Activated CD4-positive, CD25-positive, alpha-beta regulatory T cell treated with anti-CD3 and anti-CD28 coated beads, Interleukin-2, amount 50 U/mL, for 16 hours (primary cell): ENCODE measurements at regions not wholly inside any gene's neighbourhood (a gene's known extent, or its start where the extent isn't known, plus 50 kb on each side); places are given as distances from the start of the nearest gene placed in this dataset.
"Not testable (repeated sequence)": the region's sequence is repeated elsewhere in the genome, so short reads cannot be mapped to it uniquely, and the experiment has no call there.

Experiments used
- DNase-seq: peaks from one replicate; pipeline ENCODE4 v3.0.0-alpha.2; 2020; ENCODE audit warnings: low read depth, low spot score

DNA sequence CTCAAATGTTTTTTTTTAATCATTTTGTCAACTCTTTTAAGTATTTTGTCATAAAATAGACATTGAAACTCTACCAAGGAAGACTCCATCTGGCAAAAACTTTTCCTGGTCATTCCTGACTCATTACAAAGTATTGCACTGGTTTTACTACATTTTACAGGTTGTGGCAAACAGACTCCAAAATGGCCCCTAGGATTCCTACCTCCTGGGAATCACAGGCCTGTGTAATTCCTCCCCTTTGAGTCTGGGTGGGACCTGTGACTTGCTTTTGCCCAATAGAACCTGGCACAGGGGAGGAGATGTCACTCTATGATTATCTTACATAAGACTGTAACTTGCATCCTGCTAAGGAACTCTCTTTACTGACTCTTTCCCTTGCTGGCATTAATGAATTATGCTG, 123.6 kb upstream of the KCNJ6 start:
- DNase-seq = no peak

GRCh38 chr21:38041493-38041892, 125.2 kb upstream of the KCNJ6 start:
- no peak for DNase-seq

- no peak for DNase-seq
Measured at GRCh38 chr21:38042246-38042645, 126.0 kb upstream of the KCNJ6 start.

GRCh38 chr21:38048167-38048566, 131.9 kb upstream of the KCNJ6 start:
- no peak for DNase-seq

- no peak for DNase-seq
Measured at GRCh38 chr21:38054334-38054733, 138.1 kb upstream of the KCNJ6 start.

DNA sequence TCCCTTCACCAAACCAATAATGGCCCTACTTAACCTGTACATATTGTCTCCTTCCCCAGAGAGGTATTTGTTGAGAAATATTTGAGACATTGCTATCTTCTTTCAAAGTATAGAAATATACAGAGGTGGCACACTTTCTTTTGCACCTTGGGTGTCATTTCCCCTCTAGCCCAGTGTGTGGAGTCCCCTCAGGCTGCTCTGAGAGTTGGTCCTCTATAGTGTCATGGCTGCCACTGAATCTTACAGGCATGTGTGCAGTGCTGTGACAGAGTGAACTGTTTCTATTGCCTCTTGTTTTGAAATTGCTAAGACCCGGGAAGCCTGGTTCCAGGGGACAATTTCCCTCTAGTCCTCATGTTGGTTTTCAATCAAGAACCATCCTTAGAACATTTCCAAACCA, 140.2 kb upstream of the KCNJ6 start:
- DNase-seq = no peak

- no peak for DNase-seq
Measured at GRCh38 chr21:38057626-38058025, 141.4 kb upstream of the KCNJ6 start.

DNA sequence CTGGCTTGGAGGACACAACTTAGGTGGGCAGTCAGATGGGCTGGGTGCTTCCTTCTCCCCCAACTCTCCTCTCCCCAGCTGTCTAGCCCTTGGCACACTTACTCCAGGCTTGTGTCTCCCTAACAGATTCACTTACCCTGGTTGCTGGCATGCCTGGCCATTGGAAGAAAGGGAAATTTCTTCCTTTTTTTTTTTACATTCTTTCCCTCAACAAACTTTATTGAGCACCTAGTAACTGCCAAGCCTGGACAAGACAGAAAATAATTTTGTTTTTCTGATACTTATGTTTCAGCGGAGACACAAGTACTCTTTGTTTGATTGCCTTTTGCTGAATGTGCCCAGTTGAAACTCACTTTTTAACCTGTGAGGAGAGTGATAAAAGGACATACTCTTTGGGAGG, 144.3 kb upstream of the KCNJ6 start:
- DNase-seq = no peak

DNA sequence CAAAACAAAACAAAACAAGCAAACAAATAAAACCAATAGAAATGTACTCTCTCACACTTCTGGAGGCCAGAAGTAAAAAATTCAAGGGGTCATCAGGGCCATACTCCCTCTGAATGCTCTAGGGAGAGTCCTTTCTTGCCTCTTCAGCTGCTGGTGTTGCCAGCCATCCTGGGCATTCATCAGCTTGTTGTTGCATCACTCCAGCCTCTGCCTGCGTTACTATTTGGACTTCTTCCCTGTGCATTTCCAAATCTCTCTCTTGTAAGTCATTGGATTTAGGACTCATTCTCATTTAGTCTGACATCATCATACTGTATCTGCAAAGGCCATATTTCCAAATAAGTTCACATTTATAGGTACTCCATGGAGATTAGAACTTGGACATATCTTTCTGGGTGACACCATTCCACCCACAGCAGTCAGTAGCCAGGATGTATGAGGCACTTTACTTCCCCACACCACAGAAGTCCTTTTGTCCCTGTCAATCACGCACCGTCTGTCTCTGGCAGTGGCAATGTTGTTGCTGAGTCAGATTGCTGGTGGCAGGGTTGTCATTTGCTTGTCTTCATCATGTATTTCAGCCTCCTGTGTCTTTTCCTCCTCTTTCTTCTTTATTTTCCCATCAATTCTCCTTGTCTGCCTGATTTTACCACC, 151.0 kb upstream of the KCNJ6 start:
- DNase-seq = no peak

GRCh38 chr21:38072489-38072888, 156.2 kb upstream of the KCNJ6 start:
- no peak for DNase-seq

GRCh38 chr21:38075833-38076587, 159.8 kb upstream of the KCNJ6 start:
- no peak for DNase-seq

GRCh38 chr21:38077569-38077968, 161.3 kb upstream of the KCNJ6 start:
- DNase-seq = no peak

DNA sequence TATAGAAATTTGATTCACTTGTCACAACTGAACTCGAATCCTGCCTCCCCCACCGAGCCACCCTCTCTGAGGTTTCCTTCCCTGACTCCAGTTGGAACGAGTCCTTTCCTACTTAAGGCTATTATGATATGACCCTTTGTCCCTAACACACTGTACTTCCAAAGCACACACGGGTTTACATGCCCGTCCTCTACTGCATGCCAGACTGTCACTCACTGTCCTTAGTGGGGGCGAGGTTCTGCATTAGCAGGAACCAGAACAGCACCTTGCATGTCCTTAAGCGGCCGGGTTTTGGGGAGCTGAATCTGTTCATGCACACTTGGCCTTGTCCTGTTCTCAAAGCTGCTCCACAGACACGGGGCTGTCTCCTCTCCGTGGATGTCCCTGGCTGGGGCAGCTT, 164.6 kb upstream of the KCNJ6 start:
- no peak for DNase-seq

DNA sequence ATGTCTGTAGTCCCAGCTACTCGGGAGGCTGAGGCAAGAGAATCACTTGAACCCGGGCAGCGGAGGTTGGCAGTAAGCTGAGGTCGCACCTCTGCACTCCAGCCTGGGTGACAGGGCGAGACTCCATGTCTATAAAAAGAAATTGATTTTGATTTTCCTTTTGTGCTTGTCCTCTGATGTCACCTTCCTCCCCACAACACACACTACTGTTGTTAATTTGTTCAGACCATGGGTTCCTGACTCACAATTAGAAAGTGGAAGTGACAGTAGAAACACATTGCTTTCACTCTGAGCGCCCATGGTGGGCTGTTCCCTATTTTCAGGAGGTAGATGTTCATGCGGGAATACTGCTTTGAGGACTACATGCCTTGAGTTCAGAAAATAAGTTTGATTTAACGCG, 165.5 kb upstream of the KCNJ6 start:
- DNase-seq = no peak

DNA sequence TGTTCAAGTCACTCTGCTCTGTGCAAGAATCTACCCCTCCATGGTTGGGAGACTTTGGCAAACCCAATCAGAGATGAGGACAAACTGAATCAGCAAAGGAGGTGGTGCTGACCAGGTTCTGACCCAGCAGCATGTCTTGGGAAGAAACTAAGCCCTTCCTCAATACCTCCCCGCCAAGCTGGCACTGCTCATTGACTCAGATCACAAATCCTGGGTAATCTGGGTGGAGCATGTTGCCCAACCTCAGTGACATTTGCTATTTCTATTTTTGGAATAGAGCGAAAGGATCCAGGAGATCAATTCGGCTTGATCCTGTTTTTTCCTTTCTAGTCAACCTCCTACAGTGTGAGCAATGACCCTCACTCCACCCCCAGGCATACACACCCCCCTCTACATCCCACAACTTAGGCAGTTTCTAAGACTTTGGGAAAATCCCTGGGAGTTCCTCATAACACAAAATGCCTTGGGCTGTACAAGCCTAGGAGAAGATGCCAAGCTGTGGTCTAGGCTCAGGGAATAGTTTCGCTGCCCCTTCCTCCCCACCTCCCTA, 166.8 kb upstream of the KCNJ6 start:
- no peak for DNase-seq

DNA sequence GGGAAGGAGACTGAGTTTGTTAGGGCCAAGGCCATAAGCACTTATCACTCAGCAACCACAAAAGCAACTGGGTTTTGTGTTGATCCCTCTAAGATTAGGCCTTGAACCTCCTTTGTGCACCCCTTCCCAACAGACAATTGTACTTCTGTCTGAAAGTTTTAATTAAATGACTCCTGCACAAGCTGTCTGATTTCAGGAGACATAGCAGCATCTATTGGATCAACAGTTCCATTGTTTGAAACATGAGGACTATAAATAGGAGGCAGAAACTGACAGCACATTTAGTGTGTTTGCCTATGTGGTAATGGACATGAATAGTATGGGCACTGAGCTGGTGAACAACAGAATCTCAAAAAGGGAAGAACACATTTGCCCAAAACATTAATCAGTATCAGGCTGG, 167.3 kb upstream of the KCNJ6 start:
- DNase-seq = no peak

GRCh38 chr21:38086580-38086979, 170.2 kb upstream of the KCNJ15 start:
- no peak for DNase-seq

DNA sequence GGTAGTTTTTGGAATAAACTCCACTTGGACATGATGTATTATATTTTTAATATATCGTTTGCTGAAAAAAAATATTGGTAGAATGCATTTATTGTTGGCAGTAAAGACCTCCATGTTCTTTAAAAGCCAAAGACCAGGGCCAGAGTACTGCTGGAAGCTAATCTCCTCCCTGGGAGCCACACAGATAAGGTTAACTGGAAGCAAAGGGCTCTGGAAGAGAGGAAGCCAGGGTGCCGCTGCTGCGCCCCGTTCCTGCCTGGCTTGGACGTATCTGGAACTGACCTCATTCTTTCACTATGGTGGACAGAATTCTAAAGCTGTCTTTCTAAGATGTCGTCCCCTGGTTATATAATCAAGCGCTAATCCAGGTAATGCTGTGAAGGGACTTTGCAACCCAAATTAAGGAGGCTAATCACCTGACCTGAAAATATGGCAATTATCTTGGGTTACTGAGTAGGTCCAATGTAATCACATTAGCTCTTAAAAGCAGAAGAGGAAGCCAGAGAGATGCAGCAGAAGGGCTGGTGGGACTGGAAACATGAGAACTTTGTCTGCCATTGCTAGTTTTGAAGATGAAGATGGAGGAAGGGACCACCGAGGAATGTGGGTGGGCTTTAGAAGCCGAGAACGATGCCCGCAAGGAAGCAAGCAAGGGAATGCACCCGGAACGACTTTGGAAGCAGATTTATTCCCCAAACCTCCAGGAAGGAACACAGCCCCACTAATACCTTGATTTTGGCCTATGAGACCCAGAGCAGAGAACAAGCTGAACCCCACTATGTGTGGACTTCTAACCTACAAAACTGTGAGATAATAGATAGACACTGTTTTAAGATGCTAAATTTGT, 167.7 kb upstream of the KCNJ15 start:
- DNase-seq = no peak

DNA sequence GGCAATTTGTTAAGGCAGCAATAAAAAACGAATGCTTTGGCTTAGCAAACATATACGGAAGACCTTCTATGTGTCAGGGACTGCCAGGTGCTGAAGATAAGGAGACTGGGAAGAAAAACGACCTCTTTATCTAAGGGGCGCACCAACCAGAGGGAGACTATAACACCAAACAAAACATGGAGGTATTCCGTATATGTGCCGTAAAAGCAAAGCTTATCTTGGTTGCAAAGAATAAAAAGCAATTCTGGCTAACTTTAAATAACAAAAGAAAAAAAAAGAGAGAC, 167.1 kb upstream of the KCNJ15 start:
- DNase-seq = no peak

DNA sequence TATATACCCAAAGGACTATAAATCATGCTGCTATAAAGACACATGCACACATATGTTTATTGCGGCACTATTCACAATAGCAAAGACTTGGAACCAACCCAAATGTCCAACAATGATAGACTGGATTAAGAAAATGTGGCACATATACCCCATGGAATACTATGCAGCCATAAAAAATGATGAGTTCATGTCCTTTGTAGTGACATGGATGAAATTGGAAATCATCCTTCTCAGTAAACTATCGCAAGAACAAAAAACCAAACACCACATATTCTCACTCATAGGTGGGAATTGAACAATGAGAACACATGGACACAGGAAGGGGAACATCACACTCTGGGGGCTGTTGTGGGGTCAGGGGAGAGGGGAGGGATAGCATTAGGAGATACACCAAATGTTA, 165.7 kb upstream of the KCNJ15 start:
- not testable (repeated sequence) for DNase-seq

GRCh38 chr21:38092051-38092450, 164.7 kb upstream of the KCNJ15 start:
- DNase-seq = no peak

GRCh38 chr21:38095220-38095619, 161.6 kb upstream of the KCNJ15 start:
- DNase-seq = no peak

- no peak for DNase-seq
Measured at GRCh38 chr21:38097789-38098188, 159.0 kb upstream of the KCNJ15 start.
